Loucy (cell line): ENCODE measurements at regions not wholly inside any gene's neighbourhood (a gene's known extent, or its start where the extent isn't known, plus 50 kb on each side); places are given as distances from the start of the nearest gene placed in this dataset.

ENCODE experiments used
- H2AFZ ChIP-seq: fragments of 200-600 bp; sonication (generic); 2 replicates; pipeline ENCODE4 v1.6.0; 2016; ENCODE audit warnings: antibody characterized with exemption, mild to moderate bottlenecking, low read length, moderate library complexity
- H3F3A ChIP-seq: fragments of 200-600 bp; 2 replicates; pipeline ENCODE4 v1.6.0; 2016; ENCODE audit warnings: antibody characterized with exemption, low read depth, mild to moderate bottlenecking
- H3K27me3 ChIP-seq: fragments of 200-600 bp; sonication (generic); 2 replicates; pipeline ENCODE4 v1.6.1; 2014; ENCODE audit warnings: low read length, mild to moderate bottlenecking; ENCODE audit not compliant: insufficient read depth, poor library complexity, severe bottlenecking
- H3K36me3 ChIP-seq: fragments of 200-600 bp; sonication (generic); 2 replicates; pipeline ENCODE4 v1.6.1; 2016; ENCODE audit warnings: low read length; ENCODE audit not compliant: insufficient read depth
- H3K4me1 ChIP-seq: fragments of 200-600 bp; sonication (generic); 2 replicates; pipeline ENCODE4 v1.5.1; 2014; ENCODE audit warnings: low read length, mild to moderate bottlenecking; ENCODE audit not compliant: insufficient read depth, poor library complexity, severe bottlenecking
- H3K4me2 ChIP-seq: fragments of 200-600 bp; sonication (generic); 2 replicates; pipeline ENCODE4 v1.6.0; 2014; ENCODE audit warnings: antibody characterized with exemption, low read length, low read depth, mild to moderate bottlenecking; ENCODE audit not compliant: poor library complexity, severe bottlenecking
- H3K4me3 ChIP-seq: fragments of 200-600 bp; sonication (generic); 2 replicates; pipeline ENCODE4 v1.5.1; 2014; ENCODE audit warnings: low read length, mild to moderate bottlenecking, mixed read lengths; ENCODE audit not compliant: poor library complexity, severe bottlenecking
- H3K79me2 ChIP-seq: fragments of 200-600 bp; sonication (generic); 2 replicates; pipeline ENCODE4 v1.6.1; 2014; ENCODE audit warnings: low read length; ENCODE audit not compliant: insufficient read depth
- H3K9ac ChIP-seq: fragments of 200-600 bp; sonication (generic); 2 replicates; pipeline ENCODE4 v1.6.0; 2014; ENCODE audit warnings: mild to moderate bottlenecking, low read depth, low read length, moderate library complexity; ENCODE audit not compliant: poor library complexity, severe bottlenecking
- H3K9me2 ChIP-seq: fragments of 200-600 bp; sonication (generic); replicated peaks from 2 replicates; pipeline ENCODE4 v1.6.1; 2016; ENCODE audit warnings: low read depth, low read length, mixed read lengths
- H3K9me3 ChIP-seq: fragments of 200-600 bp; sonication (generic); 2 replicates; pipeline ENCODE4 v1.6.1; 2014; ENCODE audit warnings: mild to moderate bottlenecking, antibody characterized with exemption, low read length, low read depth; ENCODE audit not compliant: insufficient read depth
- H4K20me1 ChIP-seq: fragments of 200-600 bp; sonication (generic); 2 replicates; pipeline ENCODE4 v1.6.0; 2014; ENCODE audit warnings: antibody characterized with exemption, low read length, mild to moderate bottlenecking; ENCODE audit not compliant: insufficient read depth, poor library complexity, severe bottlenecking
- EZH2phosphoT487 ChIP-seq: fragments of 200-600 bp; IDR thresholded peaks from 2 replicates; pipeline ENCODE4 v1.6.1; 2018; ENCODE audit warnings: antibody characterized with exemption, mild to moderate bottlenecking, moderate library complexity, borderline replicate concordance
- TF ChIP-seq, protein P1 (sequence below): fragments of 200-600 bp; sonication (generic); conservative IDR thresholded peaks from 2 replicates; pipeline ENCODE4 v1.5.1; 2014; ENCODE audit warnings: mild to moderate bottlenecking, antibody characterized with exemption, low read length

GRCh38 chr3:22894865-22895264 is 308.3 kb upstream of the UBE2E2 start:
- Histone ChIP-seq H4K20me1 (no peaks in the 10 kb centered on the region), H3K27me3 (no peaks in the 10 kb centered on the region), H3K9ac (no peak overlapping the region), H3F3A (no peaks in the 10 kb centered on the region), H3K9me3 (no peaks in the 10 kb centered on the region), H3K4me1 (no peaks in the 10 kb centered on the region), H3K4me2 (no peak overlapping the region), H2AFZ (no peak overlapping the region), H3K9me2 (no peaks in the 10 kb centered on the region), H3K79me2 (no peaks in the 10 kb centered on the region), H3K4me3 (no peak overlapping the region), H3K36me3 (no peaks in the 10 kb centered on the region)
- TF ChIP-seq, protein P1, sequence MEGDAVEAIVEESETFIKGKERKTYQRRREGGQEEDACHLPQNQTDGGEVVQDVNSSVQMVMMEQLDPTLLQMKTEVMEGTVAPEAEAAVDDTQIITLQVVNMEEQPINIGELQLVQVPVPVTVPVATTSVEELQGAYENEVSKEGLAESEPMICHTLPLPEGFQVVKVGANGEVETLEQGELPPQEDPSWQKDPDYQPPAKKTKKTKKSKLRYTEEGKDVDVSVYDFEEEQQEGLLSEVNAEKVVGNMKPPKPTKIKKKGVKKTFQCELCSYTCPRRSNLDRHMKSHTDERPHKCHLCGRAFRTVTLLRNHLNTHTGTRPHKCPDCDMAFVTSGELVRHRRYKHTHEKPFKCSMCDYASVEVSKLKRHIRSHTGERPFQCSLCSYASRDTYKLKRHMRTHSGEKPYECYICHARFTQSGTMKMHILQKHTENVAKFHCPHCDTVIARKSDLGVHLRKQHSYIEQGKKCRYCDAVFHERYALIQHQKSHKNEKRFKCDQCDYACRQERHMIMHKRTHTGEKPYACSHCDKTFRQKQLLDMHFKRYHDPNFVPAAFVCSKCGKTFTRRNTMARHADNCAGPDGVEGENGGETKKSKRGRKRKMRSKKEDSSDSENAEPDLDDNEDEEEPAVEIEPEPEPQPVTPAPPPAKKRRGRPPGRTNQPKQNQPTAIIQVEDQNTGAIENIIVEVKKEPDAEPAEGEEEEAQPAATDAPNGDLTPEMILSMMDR, result no peak
- no peak for TF ChIP-seq EZH2phosphoT487

DNA sequence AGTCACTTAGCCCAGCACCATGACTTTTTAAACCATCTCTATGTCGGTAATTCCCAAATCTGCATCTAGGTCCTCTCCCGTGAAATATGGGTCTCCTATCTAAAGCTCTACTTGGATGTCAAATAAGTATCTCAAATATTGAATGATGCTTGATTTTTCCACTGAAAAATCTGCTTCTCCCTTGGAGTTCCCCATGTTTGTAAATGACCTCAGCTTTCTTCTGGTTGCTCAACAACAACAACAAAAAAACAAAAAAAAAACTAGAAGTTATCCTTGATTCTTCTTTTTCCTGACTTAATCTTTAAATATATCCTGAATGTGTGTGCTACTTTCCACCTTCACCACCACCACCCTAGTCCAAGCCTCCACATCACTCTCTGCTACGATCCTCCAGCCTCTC is 307.5 kb upstream of the UBE2E2 start:
- TF ChIP-seq, protein P1, result no peak
- TF ChIP-seq EZH2phosphoT487, result no peak

GRCh38 chr3:22898558-22898957 is 304.6 kb upstream of the UBE2E2 start:
- Histone ChIP-seq H3K79me2 (no peaks in the 10 kb centered on the region), H3K27me3 (no peaks in the 10 kb centered on the region), H3F3A (no peaks in the 10 kb centered on the region), H4K20me1 (no peaks in the 10 kb centered on the region), H3K9me2 (no peaks in the 10 kb centered on the region), H3K4me2 (no peak overlapping the region), H3K4me1 (no peaks in the 10 kb centered on the region), H3K9ac (no peak overlapping the region), H3K9me3 (0 out of 2 replicates have a peak, but pooled peaks cover 6% of the 10 kb centered on the region), H3K4me3 (no peak overlapping the region), H3K36me3 (no peaks in the 10 kb centered on the region), H2AFZ (no peak overlapping the region)
- TF ChIP-seq, protein P1, result no peak
- no peak for TF ChIP-seq EZH2phosphoT487

More for the DNA sequence above, 307.5 kb upstream of the UBE2E2 start:
- no peaks in the 10 kb centered on the region for H3K9me3 ChIP-seq
- no peaks in the 10 kb centered on the region for H3F3A ChIP-seq
- H2AFZ ChIP-seq, result no peak overlapping the region
- no peaks in the 10 kb centered on the region for H3K9me2 ChIP-seq
- H3K4me2 ChIP-seq, result no peak overlapping the region
- no peaks in the 10 kb centered on the region for H3K4me1 ChIP-seq
- no peak overlapping the region for H3K4me3 ChIP-seq
- no peaks in the 10 kb centered on the region for H3K27me3 ChIP-seq
- no peak overlapping the region for H3K9ac ChIP-seq
- H3K36me3 ChIP-seq, result no peaks in the 10 kb centered on the region
- no peaks in the 10 kb centered on the region for H4K20me1 ChIP-seq
- no peaks in the 10 kb centered on the region for H3K79me2 ChIP-seq
